ENCODE measurements at regions not wholly inside any gene's neighbourhood (a gene's known extent, or its start where the extent isn't known, plus 50 kb on each side); places are given as distances from the start of the nearest gene placed in this dataset.
A peak's percentile ranks its signal among the peaks of the same experiment; 100 is the strongest.

DNA sequence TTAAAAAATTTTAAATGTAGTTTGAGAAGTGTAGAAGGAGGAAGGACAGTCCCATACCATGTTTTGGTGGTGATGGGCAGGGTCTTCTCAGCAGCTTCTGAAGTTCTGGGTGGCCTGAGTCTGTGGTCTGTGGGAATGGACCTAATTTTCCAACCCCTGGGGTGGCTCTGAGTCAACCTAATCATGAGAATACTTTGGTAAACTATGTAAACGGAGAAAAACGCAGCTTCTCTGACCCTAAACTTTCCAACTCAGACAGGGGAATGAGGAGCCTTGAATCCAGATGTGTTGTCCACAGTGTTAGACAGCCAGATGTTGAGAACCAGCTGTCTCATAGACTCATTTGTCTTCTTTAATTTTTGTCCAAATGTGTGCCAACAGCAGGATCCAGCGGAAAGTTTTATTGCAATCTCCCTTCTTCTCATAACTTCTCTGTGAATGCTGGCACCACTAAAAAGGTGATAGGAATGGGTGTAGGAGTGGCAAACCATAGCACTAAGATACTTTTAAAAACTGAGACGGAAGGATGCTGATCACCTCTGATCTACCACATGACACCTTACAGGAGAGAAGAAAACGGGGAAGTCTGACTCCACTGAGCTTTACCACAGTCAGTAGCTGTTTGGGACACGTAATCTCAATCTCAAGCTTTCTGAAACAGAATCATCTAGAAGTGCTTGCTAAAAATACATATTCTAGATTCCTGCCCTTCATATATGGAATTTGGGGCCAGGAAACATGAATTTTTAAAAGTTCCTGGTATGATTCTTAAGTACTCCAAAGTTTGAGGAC is 90.5 kb upstream of the PHYHIPL start:
- no peak for DNase-seq (ENCODE audit: low spot score)

DNA sequence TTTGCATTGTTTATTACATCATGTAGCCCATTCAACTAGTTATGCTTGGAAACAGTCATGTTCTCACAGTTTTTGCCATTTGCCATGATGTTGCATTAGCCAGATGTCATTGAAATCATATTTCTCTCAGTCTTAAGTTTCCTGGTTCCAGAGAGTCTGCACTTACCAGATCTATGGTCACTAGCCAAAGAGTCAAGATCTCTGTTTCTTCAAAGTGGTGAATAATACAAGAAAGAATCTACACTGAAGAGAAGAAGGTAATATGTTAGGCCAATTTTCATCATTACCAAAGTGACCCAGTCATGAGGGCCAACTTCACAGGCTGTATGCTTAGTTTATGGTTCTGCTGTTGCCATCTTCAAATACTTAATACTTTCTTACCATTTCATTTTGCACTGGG is 89.0 kb upstream of the PHYHIPL start:
- DNase-seq (ENCODE audit: low spot score) = no peak

GRCh38 chr10:59088912-59089573 is 87.4 kb upstream of the PHYHIPL start:
- no peak for DNase-seq (ENCODE audit: low spot score)

- DNase-seq (ENCODE audit: low spot score) = no peak
Observed at GRCh38 chr10:59090817-59091622, 85.4 kb upstream of the PHYHIPL start.

GRCh38 chr10:59093461-59093860 is 83.0 kb upstream of the PHYHIPL start:
- no peak for DNase-seq (ENCODE audit: low spot score)

DNA sequence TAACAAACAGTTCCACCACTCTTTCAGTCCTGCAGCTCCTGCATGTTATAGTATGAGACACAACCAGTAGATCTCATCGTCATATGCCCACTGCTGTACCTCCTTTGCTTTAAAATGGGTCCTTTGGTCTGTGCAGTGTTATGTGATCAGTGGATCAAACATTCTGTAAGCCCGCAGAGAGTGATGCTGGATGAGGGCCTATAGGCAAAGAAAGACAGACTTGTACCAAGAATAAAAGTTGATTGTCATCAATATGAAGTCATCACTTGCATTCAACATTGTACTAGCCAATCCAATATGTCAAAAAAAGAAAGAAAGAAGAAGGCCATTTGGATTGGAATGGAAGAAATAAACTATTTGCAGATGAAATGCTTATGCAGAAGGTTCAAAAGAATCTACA is 79.8 kb upstream of the PHYHIPL start:
- no peak for DNase-seq (ENCODE audit: low spot score)

DNA sequence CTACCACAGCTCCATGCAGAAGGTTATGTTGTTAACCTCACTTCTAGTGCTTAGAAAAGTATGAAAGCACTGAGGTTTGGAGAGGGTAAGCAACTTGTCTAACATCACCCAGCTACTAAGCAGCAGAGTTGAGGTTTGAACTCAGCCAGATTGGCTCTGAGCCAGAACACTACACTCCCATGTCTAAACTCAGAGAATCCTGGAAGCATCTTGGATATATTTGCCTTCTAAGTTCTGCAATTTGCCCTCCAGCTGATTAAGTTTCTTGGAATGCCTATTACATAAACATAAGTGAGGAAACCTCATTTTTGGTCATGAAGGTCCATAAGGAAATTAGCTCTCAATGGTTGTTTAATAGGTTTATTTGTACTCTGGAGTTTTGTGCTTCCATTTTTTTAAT is 78.1 kb upstream of the PHYHIPL start:
- DNase-seq (ENCODE audit: low spot score) = no peak

- no peak for DNase-seq (ENCODE audit: low spot score)
Observed at GRCh38 chr10:59098831-59099452, 77.5 kb upstream of the PHYHIPL start.

- DNase-seq (ENCODE audit: low spot score) = no peak
Observed at GRCh38 chr10:59099481-59099880, 77.0 kb upstream of the PHYHIPL start.

DNA sequence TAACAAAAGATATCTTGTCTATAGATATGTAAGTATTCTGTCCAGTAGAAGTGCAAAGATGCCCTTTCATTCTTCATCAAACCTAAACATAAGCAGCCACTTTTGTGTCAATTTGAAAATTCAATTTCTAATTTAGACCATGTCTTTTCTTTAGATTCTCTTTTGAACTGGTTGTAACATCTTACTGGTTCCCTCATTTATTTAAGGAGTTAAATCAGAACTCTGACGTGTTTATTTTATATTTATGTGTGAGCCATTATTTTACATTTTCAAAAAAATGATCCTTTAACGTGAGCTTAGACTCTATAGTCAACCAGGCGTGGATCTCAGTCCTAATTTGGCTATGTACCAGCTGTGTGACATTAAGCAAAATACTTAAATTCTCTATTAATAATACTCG is 74.0 kb upstream of the PHYHIPL start:
- DNase-seq (ENCODE audit: low spot score) = no peak

GRCh38 chr10:59104186-59104585 is 72.3 kb upstream of the PHYHIPL start:
- no peak for DNase-seq (ENCODE audit: low spot score)

DNA sequence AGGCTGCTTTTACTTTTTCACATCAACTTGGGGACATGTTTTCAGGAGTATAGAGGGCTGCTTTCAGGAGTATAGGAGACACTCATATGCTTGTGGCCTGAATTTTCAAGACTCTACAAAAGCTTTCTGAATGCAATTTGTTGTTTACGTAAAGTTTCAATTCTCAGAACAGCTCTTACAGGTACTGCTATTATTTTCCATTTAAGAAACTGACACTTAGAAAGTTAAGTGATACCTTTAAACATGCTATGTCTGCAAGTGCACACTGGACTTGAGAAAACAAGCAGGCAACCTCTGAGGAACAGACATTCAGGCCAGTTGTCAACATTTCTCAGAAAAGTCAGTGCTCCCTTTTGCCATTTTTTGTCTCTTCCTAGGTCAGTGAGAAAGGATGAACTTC is 70.0 kb upstream of the PHYHIPL start:
- DNase-seq (ENCODE audit: low spot score) = no peak

DNA sequence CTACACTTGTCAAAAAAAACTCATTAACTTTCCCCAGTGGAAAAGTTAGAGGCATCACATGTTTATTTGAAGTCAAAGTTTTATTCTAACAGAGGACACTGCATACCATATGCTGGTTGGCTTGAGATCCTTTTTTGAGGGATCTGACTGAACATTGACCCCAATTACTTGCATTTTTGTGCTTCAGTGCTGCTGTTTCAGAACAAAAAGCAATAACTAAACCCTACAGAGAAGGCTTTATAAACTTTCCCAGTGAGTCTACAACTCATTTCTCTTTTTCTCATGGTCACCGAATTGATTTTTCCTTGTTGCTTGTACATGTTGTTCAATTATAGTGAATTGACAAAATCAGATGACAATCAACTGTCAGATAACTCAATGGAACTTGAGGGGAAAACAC is 69.3 kb upstream of the PHYHIPL start:
- DNase-seq (ENCODE audit: low spot score) = no peak

DNA sequence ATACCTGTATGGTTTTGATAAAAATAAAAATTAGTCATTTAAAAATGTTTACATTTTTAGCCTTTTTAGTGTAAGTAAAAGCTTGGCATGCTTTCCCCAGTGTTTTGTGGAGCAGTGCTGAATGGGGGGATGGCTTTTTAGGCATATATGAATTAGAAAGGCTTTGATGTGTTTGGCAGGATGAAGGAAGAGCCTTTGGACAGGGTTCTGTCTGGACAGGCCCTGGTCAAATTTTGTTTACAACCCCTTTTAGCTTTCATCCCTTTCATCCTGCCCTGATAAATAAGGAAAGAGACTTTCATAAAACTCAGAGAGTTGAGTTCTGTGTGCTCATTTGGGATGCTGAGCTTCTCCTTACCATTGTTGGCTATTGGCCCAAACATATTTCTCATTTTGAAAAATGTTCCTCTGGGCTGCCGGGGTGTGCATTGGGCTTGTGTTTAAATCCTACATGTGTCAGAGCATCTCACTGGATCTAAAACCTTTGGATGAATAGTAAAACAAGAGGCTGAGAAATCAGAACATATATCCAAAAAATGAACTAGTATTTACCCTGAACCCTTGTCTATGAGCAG is 68.1 kb upstream of the PHYHIPL start:
- DNase-seq (ENCODE audit: low spot score) = no peak

- DNase-seq (ENCODE audit: low spot score) = peak; percentile 19
Observed at GRCh38 chr10:59108886-59109288, 67.6 kb upstream of the PHYHIPL start.

DNA sequence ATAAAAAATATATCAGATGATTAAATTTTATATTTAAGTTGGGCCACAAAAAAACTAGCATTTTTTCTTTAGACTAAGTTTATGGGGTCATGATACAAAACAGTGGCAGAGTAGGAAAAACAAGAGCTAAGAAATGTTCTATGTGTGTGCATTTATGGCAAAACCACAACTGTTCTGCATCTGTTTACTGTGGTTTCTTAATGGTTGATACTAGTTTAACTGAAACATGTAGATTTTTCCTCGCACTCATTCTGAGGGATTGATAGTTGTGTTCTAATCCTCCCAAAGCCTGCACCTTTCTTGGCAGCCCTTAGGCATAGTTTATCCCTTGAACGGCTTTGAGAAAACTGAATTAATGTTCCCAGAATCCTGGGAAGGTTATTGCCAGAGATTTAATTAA is 66.6 kb upstream of the PHYHIPL start:
- no peak for DNase-seq (ENCODE audit: low spot score)

- no peak for DNase-seq (ENCODE audit: low spot score)
Observed at GRCh38 chr10:59124187-59124586, 52.3 kb upstream of the PHYHIPL start.

- DNase-seq (ENCODE audit: low spot score) = no peak
Observed at GRCh38 chr10:59125666-59126065, 50.8 kb upstream of the PHYHIPL start.

DNA sequence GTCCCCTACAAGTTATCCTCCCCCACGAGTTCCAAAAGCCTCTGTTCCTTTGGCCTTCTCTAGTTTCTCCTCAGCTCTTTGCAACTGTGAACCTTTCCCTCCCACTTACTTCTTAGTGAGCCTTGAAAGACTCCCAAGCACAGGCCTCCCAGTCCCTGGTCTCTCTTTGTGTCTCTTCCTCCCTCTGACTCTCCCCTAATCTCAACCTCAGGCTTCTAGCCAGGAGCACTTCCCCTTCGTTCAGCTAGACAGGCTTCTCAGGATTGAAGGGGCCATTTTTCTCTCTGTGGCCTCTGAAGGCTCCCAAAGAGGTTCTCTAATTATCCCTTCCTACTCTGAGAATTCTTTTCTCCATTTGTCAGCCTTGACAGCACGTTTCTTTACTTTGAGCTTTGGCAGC is 50.2 kb upstream of the PHYHIPL start:
- no peak for DNase-seq (ENCODE audit: low spot score)
